PFSK-1 (cell line): ENCODE measurements at regions not wholly inside any gene's neighbourhood (a gene's known extent, or its start where the extent isn't known, plus 50 kb on each side); places are given as distances from the start of the nearest gene placed in this dataset.

Experiments used
- SIN3A ChIP-seq: IDR thresholded peaks from 2 replicates; pipeline ENCODE4 v1.6.1; 2012; ENCODE audit warnings: mild to moderate bottlenecking, low read length, moderate library complexity, borderline replicate concordance; ENCODE audit not compliant: insufficient read depth
- TAF1 ChIP-seq: IDR thresholded peaks from 2 replicates; pipeline ENCODE4 v1.6.1; 2012; ENCODE audit warnings: low read length, control low read depth, borderline replicate concordance; ENCODE audit not compliant: insufficient read depth

DNA sequence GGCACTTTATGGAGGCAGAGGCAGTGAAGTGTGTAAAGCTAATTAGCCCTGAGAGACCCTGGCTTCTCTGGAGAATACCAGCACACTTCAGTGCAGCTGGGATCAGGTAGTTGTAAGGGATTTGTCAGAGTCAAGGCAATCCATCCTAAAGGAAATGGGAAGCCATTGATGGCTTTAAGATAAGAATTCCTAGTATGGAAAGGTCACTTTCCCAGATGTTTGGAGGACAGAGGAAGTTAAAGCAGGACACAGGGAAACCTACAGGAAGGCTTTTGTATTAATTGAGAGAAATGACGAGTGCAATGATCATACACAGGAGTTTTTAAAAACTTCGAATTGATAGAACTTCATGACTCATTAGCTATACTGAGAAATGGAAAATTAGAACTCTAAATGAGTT lies 254.4 kb downstream of the SLC16A7 start:
- TF ChIP-seq SIN3A (no peak), TAF1 (no peak)
